ENCODE measurements at regions not wholly inside any gene's neighbourhood (a gene's known extent, or its start where the extent isn't known, plus 50 kb on each side); places are given as distances from the start of the nearest gene placed in this dataset.

DNA sequence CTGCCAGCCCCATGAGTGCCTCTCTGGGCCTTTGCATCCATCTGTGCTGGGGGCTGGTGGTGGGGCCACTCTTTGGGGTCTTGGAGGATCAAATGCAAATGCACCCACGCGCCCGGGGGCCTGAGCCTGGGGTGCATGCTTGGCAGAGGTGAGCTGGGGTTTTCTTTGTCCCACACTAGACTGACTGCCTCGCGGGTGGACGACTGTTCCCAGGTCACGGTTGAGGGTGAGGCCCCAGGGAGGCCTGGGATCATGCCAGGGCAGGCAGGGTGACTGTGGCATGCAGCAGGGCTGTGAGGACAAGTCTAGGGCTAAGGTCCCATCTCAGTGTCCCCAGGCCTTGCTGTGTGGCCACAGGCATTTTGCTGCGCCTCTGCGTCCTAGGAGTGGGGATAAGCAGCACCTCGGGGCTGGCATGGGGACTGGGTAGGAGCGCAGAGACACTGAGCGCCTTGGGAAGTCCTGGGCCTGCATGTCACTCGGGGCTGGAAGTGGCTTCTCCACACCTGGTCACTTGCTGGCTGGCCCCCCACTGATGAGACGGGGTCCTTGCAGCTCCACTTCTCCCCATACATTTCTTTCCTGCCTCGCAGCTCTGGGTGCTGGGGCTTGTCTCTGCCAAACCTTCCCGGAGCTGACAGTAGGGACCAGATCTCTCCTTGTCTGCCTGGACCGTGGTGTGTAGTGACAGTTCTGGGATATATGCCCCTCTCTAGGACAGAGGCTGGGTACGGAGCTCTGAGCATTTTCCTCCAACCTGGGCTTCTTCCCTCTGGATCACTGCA, 133.1 kb downstream of the CTTN start:
- TF ChIP-seq POLR2A (IDR thresholded peaks at IDR 0.05) = no peak
- TF ChIP-seq, protein P1, sequence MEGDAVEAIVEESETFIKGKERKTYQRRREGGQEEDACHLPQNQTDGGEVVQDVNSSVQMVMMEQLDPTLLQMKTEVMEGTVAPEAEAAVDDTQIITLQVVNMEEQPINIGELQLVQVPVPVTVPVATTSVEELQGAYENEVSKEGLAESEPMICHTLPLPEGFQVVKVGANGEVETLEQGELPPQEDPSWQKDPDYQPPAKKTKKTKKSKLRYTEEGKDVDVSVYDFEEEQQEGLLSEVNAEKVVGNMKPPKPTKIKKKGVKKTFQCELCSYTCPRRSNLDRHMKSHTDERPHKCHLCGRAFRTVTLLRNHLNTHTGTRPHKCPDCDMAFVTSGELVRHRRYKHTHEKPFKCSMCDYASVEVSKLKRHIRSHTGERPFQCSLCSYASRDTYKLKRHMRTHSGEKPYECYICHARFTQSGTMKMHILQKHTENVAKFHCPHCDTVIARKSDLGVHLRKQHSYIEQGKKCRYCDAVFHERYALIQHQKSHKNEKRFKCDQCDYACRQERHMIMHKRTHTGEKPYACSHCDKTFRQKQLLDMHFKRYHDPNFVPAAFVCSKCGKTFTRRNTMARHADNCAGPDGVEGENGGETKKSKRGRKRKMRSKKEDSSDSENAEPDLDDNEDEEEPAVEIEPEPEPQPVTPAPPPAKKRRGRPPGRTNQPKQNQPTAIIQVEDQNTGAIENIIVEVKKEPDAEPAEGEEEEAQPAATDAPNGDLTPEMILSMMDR (IDR thresholded peaks at IDR 0.05) = no peak
- TF ChIP-seq EP300 (IDR thresholded peaks at IDR 0.05) = no peak
